NB4 (cell line): ENCODE measurements at regions not wholly inside any gene's neighbourhood (a gene's known extent, or its start where the extent isn't known, plus 50 kb on each side); places are given as distances from the start of the nearest gene placed in this dataset.

Experiments used
- DNase-seq: peaks from one replicate; pipeline ENCODE4 v3.0.0; 2010; ENCODE audit warnings: low read depth
- H3K4me3 ChIP-seq: one replicate; pipeline ENCODE4 v1.5.1; 2011; ENCODE audit warnings: mild to moderate bottlenecking, low read depth, low read length, moderate library complexity
- CTCF ChIP-seq: IDR thresholded peaks from one replicate; pipeline ENCODE4 v1.5.1; 2012; ENCODE audit warnings: low read depth, low read length
- MAX ChIP-seq: IDR thresholded peaks from 2 replicates; pipeline ENCODE4 v1.6.1; 2011; ENCODE audit warnings: low read depth, low read length
- MYC ChIP-seq: IDR thresholded peaks from 2 replicates; pipeline ENCODE4 v1.6.1; 2011; ENCODE audit warnings: low read depth, low read length
- POLR2A ChIP-seq: IDR thresholded peaks from 2 replicates; pipeline ENCODE4 v1.6.1; 2011; ENCODE audit warnings: mild to moderate bottlenecking; ENCODE audit not compliant: insufficient read length; ENCODE audit errors: extremely low read depth

GRCh38 chr13:88144580-88144979 lies 473.4 kb downstream of the SLITRK5 start:
- H3K4me3 ChIP-seq, result no peak overlapping the region
- no peak for TF ChIP-seq CTCF
- no peak for TF ChIP-seq MAX
- TF ChIP-seq MYC, result no peak
- no peak for TF ChIP-seq POLR2A
- no peak for DNase-seq

- no peak overlapping the region for H3K4me3 ChIP-seq
- DNase-seq, result no peak
- TF ChIP-seq POLR2A (no peak), CTCF (no peak), MAX (no peak), MYC (no peak)
Measured at GRCh38 chr13:88153353-88153752, 482.2 kb downstream of the SLITRK5 start.

- H3K4me3 ChIP-seq, result no peak overlapping the region
- no peak for DNase-seq
- TF ChIP-seq POLR2A (no peak), CTCF (no peak), MAX (no peak), MYC (no peak)
Measured at GRCh38 chr13:88154001-88154400, 482.8 kb downstream of the SLITRK5 start.

GRCh38 chr13:88162076-88162702 lies 491.0 kb downstream of the SLITRK5 start:
- H3K4me3 ChIP-seq, result no peak overlapping the region
- no peak for DNase-seq
- no peak for TF ChIP-seq MAX

GRCh38 chr13:88176231-88176630 lies 505.1 kb downstream of the SLITRK5 start:
- H3K4me3 ChIP-seq, result no peak overlapping the region
- no peak for DNase-seq
- TF ChIP-seq MAX, result no peak
- no peak for TF ChIP-seq CTCF
- TF ChIP-seq MYC, result no peak
- TF ChIP-seq POLR2A, result no peak

- H3K4me3 ChIP-seq, result no peak overlapping the region
- DNase-seq, result no peak
- TF ChIP-seq MYC (no peak), CTCF (no peak), POLR2A (no peak), MAX (no peak)
Measured at GRCh38 chr13:88183440-88183839, 512.3 kb downstream of the SLITRK5 start.
